HL-60 (cell line): ENCODE measurements at regions not wholly inside any gene's neighbourhood (a gene's known extent, or its start where the extent isn't known, plus 50 kb on each side); places are given as distances from the start of the nearest gene placed in this dataset.

ENCODE experiments used
- DNase-seq, 2 experiments: peaks; one replicate each; pipeline ENCODE4 v3.0.0-alpha.2; 2010 to 2020; ENCODE audit warnings: low read depth in 1 of 2, low spot score in 1 of 2
- H3K27ac ChIP-seq: fragments of 250-450 bp; sonication (Bioruptor Pico); replicated peaks from 2 replicates; pipeline ENCODE4 v1.5.1; 2020; ENCODE audit warnings: mild to moderate bottlenecking, moderate library complexity
- H3K27me3 ChIP-seq: fragments of 250-450 bp; sonication (Bioruptor Pico); 2 replicates; pipeline ENCODE4 v1.5.1; 2021; ENCODE audit warnings: mild to moderate bottlenecking, moderate library complexity; ENCODE audit not compliant: insufficient read depth, poor library complexity, severe bottlenecking
- H3K4me3 ChIP-seq: replicated peaks from 2 replicates; pipeline ENCODE4 v1.5.1; 2011; ENCODE audit warnings: mild to moderate bottlenecking, control low read depth, low read length; ENCODE audit not compliant: insufficient read depth
- CTCF ChIP-seq: IDR thresholded peaks from one replicate; pipeline ENCODE4 v1.5.1; 2011; ENCODE audit warnings: low read length, control low read depth, inconsistent platforms; ENCODE audit not compliant: insufficient read depth
- GABPA ChIP-seq: IDR thresholded peaks from 2 replicates; pipeline ENCODE4 v1.6.1; 2012; ENCODE audit warnings: low read depth
- POLR2AphosphoS5 ChIP-seq: IDR thresholded peaks from 2 replicates; pipeline ENCODE4 v1.6.1; 2012; ENCODE audit warnings: low read depth
- REST ChIP-seq: IDR thresholded peaks from 2 replicates; pipeline ENCODE4 v1.6.1; 2012; ENCODE audit warnings: low read depth; ENCODE audit not compliant: insufficient replicate concordance
- SPI1 ChIP-seq: IDR thresholded peaks from 2 replicates; pipeline ENCODE4 v1.6.1; 2012; ENCODE audit warnings: low read depth, mild to moderate bottlenecking, borderline replicate concordance

GRCh38 chr2:192827735-192828134 is 633.0 kb upstream of the TMEFF2 start:
- TF ChIP-seq POLR2AphosphoS5 = no peak
- TF ChIP-seq REST = no peak
- no peak for TF ChIP-seq GABPA
- TF ChIP-seq CTCF = no peak
- no peak for TF ChIP-seq SPI1
- H3K27ac ChIP-seq = no peak overlapping the region
- DNase-seq = no peak
- H3K4me3 ChIP-seq = no peak overlapping the region
- no peaks in the 10 kb centered on the region for H3K27me3 ChIP-seq

- no peak for DNase-seq
- Histone ChIP-seq H3K4me3 (no peak overlapping the region), H3K27ac (no peak overlapping the region), H3K27me3 (no peaks in the 10 kb centered on the region)
- no peak for TF ChIP-seq POLR2AphosphoS5
- TF ChIP-seq REST = no peak
- no peak for TF ChIP-seq SPI1
- TF ChIP-seq CTCF = no peak
- TF ChIP-seq GABPA = no peak
These were observed 619.6 kb upstream of the TMEFF2 start for GRCh38 chr2:192814376-192814775.

- Histone ChIP-seq H3K4me3 (no peak overlapping the region), H3K27me3 (no peaks in the 10 kb centered on the region), H3K27ac (no peak overlapping the region)
- TF ChIP-seq SPI1 (no peak), POLR2AphosphoS5 (no peak), GABPA (no peak)
- no peak for DNase-seq
These were observed 618.6 kb upstream of the TMEFF2 start for GRCh38 chr2:192813341-192813740.

- no peaks in the 10 kb centered on the region for H3K27me3 ChIP-seq
- DNase-seq = no peak
- no peak overlapping the region for H3K27ac ChIP-seq
- no peak overlapping the region for H3K4me3 ChIP-seq
- TF ChIP-seq REST (no peak), CTCF (no peak), SPI1 (no peak), POLR2AphosphoS5 (no peak), GABPA (no peak)
These were observed 614.4 kb upstream of the TMEFF2 start for GRCh38 chr2:192809173-192809572.
